K562 (cell line): ENCODE measurements at regions not wholly inside any gene's neighbourhood (a gene's known extent, or its start where the extent isn't known, plus 50 kb on each side); places are given as distances from the start of the nearest gene placed in this dataset.

ENCODE experiments used
- ATAC-seq: fragments of 200-7000 bp; cut with Tn5 transposase; 3 replicates; pipeline ENCODE4 v1.9.1; 2020; ENCODE audit warnings: moderate library complexity
- BruUV-seq: library from RNA; stranded (reverse); fragments of 400-500 nt; replicated peaks from 2 replicates; lab custom pipeline; 2021; lab: Mats Ljungman, UMichigan
- CTCF ChIA-PET: fragments of 300-600 bp; formaldehyde crosslinking; extraction: SDS; loops from one replicate; lab custom pipeline; 2021; ENCODE audit warnings: low intra/inter-chr PET ratio; lab: Yijun Ruan, JAX
- POLR2A ChIA-PET: fragments of 300-600, 350-650 bp; sonication (Branson Sonifier 250); formaldehyde crosslinking; extraction: SDS; loops from one replicate; lab custom pipeline; 2021; ENCODE audit warnings: antibody characterized with exemption, inconsistent platforms; lab: Yijun Ruan, JAX
- DNase-seq, 4 experiments: peaks; one replicate each; pipeline versions ENCODE4 v3.0.0 to v3.0.0-alpha.2; 2011 to 2018; ENCODE audit warnings: low spot score in 3 of 4, mixed read lengths in 3 of 4; ENCODE audit errors: extremely low read depth in 1 of 4
- FAIRE-seq: peaks from 2 replicates; lab custom pipeline; 2011; peaks lifted over from hg19 to GRCh38; lab: Jason Lieb, UNC
- H2AFZ ChIP-seq: 2 replicates; pipeline ENCODE4 v1.6.0; 2011; ENCODE audit warnings: low read depth, low read length, control low read depth, inconsistent platforms
- H3K27ac ChIP-seq: fragments of 200-600 bp; 3 replicates; pipeline ENCODE4 v1.8.0; 2011; ENCODE audit warnings: low read depth, mild to moderate bottlenecking, control low read depth, inconsistent platforms, low read length, moderate library complexity, mixed read lengths; ENCODE audit errors: extremely low read depth
- H3K27me3 ChIP-seq, 2 experiments: fragments of 300-600 bp in 1 of 2; 2 replicates in 1 of 2; 3 replicates in 1 of 2; pipeline versions ENCODE4 v1.6.0 to v1.8.0; 2011; ENCODE audit warnings: inconsistent platforms in 2 of 2, low read length in 2 of 2, mild to moderate bottlenecking in 1 of 2, mixed read lengths in 1 of 2, moderate library complexity in 1 of 2; ENCODE audit not compliant: control insufficient read depth in 2 of 2, insufficient read depth in 2 of 2
- H3K36me3 ChIP-seq: fragments of 300-600 bp; 3 replicates; pipeline ENCODE4 v1.8.0; 2011; ENCODE audit warnings: mild to moderate bottlenecking, low read length, inconsistent platforms; ENCODE audit not compliant: control insufficient read depth, insufficient read depth
- H3K4me1 ChIP-seq, 2 experiments: fragments of 200-600 bp in 1 of 2; replicated peaks in 1 of 2; 2 replicates in 1 of 2; 3 replicates in 1 of 2; pipeline versions ENCODE4 v1.5.1 to v1.8.0; 2011; ENCODE audit warnings: inconsistent platforms in 2 of 2, low read length in 2 of 2, mild to moderate bottlenecking in 1 of 2, mixed read lengths in 1 of 2, moderate library complexity in 1 of 2; ENCODE audit not compliant: control insufficient read depth in 2 of 2, insufficient read depth in 2 of 2
- H3K4me2 ChIP-seq: 2 replicates; pipeline ENCODE4 v1.6.1; 2011; ENCODE audit warnings: low read length, control low read depth, inconsistent platforms, mixed read lengths; ENCODE audit not compliant: insufficient read depth
- H3K4me3 ChIP-seq: fragments of 200-600 bp; sonication (generic), shearing (Covaris generic); 2 replicates; pipeline ENCODE4 v1.5.1; 2016; ENCODE audit warnings: control low read depth, inconsistent platforms
- H3K79me2 ChIP-seq: fragments of 200-600 bp; 3 replicates; pipeline ENCODE4 v1.8.0; 2011; ENCODE audit warnings: low read length, inconsistent platforms; ENCODE audit not compliant: control insufficient read depth, insufficient read depth
- H3K9ac ChIP-seq, 2 experiments: 2 replicates each; pipeline versions ENCODE4 v1.6.0 to v1.6.1; 2011; ENCODE audit warnings: low read depth in 2 of 2, low read length in 2 of 2, control low read depth in 1 of 2, inconsistent platforms in 1 of 2, mild to moderate bottlenecking in 1 of 2, mixed read lengths in 1 of 2; ENCODE audit not compliant: insufficient read depth in 1 of 2
- H3K9me1 ChIP-seq: one replicate; pipeline ENCODE4 v1.6.0; 2011; ENCODE audit warnings: inconsistent platforms, mild to moderate bottlenecking, low read length, moderate library complexity; ENCODE audit not compliant: control insufficient read depth, insufficient read depth
- H3K9me3 ChIP-seq: replicated peaks from 2 replicates; pipeline ENCODE4 v1.5.1; 2011; ENCODE audit warnings: low read depth, low read length, inconsistent platforms; ENCODE audit not compliant: control insufficient read depth, insufficient read depth
- H4K20me1 ChIP-seq: replicated peaks from 2 replicates; pipeline ENCODE4 v1.6.1; 2011; ENCODE audit warnings: low read length, inconsistent platforms, mixed read lengths; ENCODE audit not compliant: control insufficient read depth, insufficient read depth
- E2F8 ChIP-seq: fragments of 450-650 bp; IDR thresholded peaks from 2 replicates; pipeline ENCODE4 v1.7.1; 2018; ENCODE audit warnings: mild to moderate bottlenecking, low read depth; ENCODE audit not compliant: partially characterized antibody
- ELF1 ChIP-seq: fragments of 200-800 bp; sonication (Bioruptor generic); IDR thresholded peaks from 2 replicates; pipeline ENCODE4 v1.6.1; 2016; ENCODE audit warnings: missing genetic modification characterization, missing compliant biosample characterization
- ELF2 ChIP-seq: fragments of 250-450 bp; sonication (Bioruptor Pico); IDR thresholded peaks from 2 replicates; pipeline ENCODE4 v1.5.0; 2021; ENCODE audit warnings: mild to moderate bottlenecking
- GATAD2B ChIP-seq: fragments of 450-650 bp; IDR thresholded peaks from 2 replicates; pipeline ENCODE4 v1.6.1; 2017; ENCODE audit warnings: mild to moderate bottlenecking, borderline replicate concordance
- MNT ChIP-seq, 2 experiments: fragments of 450-650 bp; conservative IDR thresholded peaks; 2 replicates each; pipeline ENCODE4 v1.6.1; 2017; ENCODE audit warnings: mild to moderate bottlenecking in 2 of 2, moderate library complexity in 2 of 2
- PHF20 ChIP-seq: fragments of 450-650 bp; IDR thresholded peaks from 2 replicates; pipeline ENCODE4 v1.6.1; 2018; ENCODE audit not compliant: partially characterized antibody
- PHF21A ChIP-seq: fragments of 450-650 bp; IDR thresholded peaks from 2 replicates; pipeline ENCODE4 v1.6.1; 2017; ENCODE audit warnings: low read depth, borderline replicate concordance
- RCOR1 ChIP-seq, 2 experiments: IDR thresholded peaks; 2 replicates each; pipeline ENCODE4 v1.6.1; 2012; ENCODE audit warnings: low read depth in 2 of 2, low read length in 2 of 2, borderline replicate concordance in 1 of 2, improper control_type of control experiment in 1 of 2
- SIN3A ChIP-seq, 2 experiments: fragments of 150-350 bp in 1 of 2; IDR thresholded peaks; 2 replicates each; pipeline ENCODE4 v1.6.1; 2011 to 2016; ENCODE audit warnings: borderline replicate concordance in 2 of 2, low read depth in 2 of 2, low read length in 2 of 2, mild to moderate bottlenecking in 2 of 2, moderate library complexity in 2 of 2; ENCODE audit not compliant: control insufficient read depth in 1 of 2
- ZNF232 ChIP-seq: sonication (generic); formaldehyde crosslinking; IDR thresholded peaks from 2 replicates; pipeline ENCODE4 v1.8.0; 2022; ENCODE audit warnings: mild to moderate bottlenecking, missing genetic modification reagents
- ZNF395 ChIP-seq: fragments of 200-800 bp; sonication (Bioruptor generic); IDR thresholded peaks from 2 replicates; pipeline ENCODE4 v1.6.1; 2017; ENCODE audit warnings: missing genetic modification characterization, missing compliant biosample characterization
- WGBS: fragments of 100-300 bp; shearing (Covaris generic); methylation state at CpG from one replicate; pipeline ENCODE4 v1.1.6; 2016; ENCODE audit warnings: low coverage, mixed read lengths; ENCODE audit not compliant: insufficient coverage; ENCODE audit errors: missing lambda C conversion rate; 5-methylcytosine and 5-hydroxymethylcytosine counted together
- in situ Hi-C: fragments of 300-500 bp; cut with MboI; formaldehyde crosslinking; loops from 4 replicates; pipeline ENCODE4 v1.15.0; 2018; ENCODE audit warnings: inconsistent platforms, mixed read lengths
- intact Hi-C: fragments of 100-400 bp; cut with micrococcal nuclease; formaldehyde crosslinking; loops from 2 replicates; pipeline ENCODE4 v1.14.2; 2022

GRCh38 chr5:97580746-97581145 lies 397.7 kb upstream of the RIOK2 start:
- no peak overlapping the region for H3K4me2 ChIP-seq
- no peaks in the 10 kb centered on the region for H3K9me1 ChIP-seq
- TF ChIP-seq ELF1 (tag) = no peak
- TF ChIP-seq ELF2 (CRISPR knock-in tag) = no peak
- no peak for TF ChIP-seq MNT (conservative IDR thresholded peaks at IDR 0.05)
- intact Hi-C loops (no loop called here), in situ Hi-C loops (no loop called here)
- no peak overlapping the region for H3K9ac ChIP-seq
- H3K36me3 ChIP-seq = no peaks in the 10 kb centered on the region
- H3K4me1 ChIP-seq = no peaks in the 10 kb centered on the region
- H3K27ac ChIP-seq = no peak overlapping the region
- BruUV-seq = no TSS peak
- ATAC-seq (no peak), FAIRE-seq (no peak), DNase-seq (no peak)
- no peaks in the 10 kb centered on the region for H3K27me3 ChIP-seq
- H4K20me1 ChIP-seq = no peaks in the 10 kb centered on the region
- WGBS = 3% methylated on average over 2 of the region's 2 CpGs
- ChIA-PET POLR2A (no interaction called here), CTCF (no interaction called here)
- no peaks in the 10 kb centered on the region for H3K9me3 ChIP-seq
- H3K79me2 ChIP-seq = no peaks in the 10 kb centered on the region
- H3K4me3 ChIP-seq = no peak overlapping the region
- no peak overlapping the region for H2AFZ ChIP-seq

- no peak overlapping the region for H3K4me3 ChIP-seq
- FAIRE-seq = no peak
- TF ChIP-seq GATAD2B (no peak), ZNF395 (CRISPR knock-in tag) (no peak), PHF20 (no peak), E2F8 (no peak), ZNF232 (no peak), PHF21A (no peak), RCOR1 (IDR thresholded peaks at IDR 0.05; ENCODE audit: borderline replicate concordance in 1 of 2, low read depth in 2 of 2, low read length in 2 of 2) (no peak), SIN3A (IDR thresholded peaks at IDR 0.05; ENCODE audit: borderline replicate concordance in 2 of 2, control insufficient read depth in 1 of 2, low read depth in 2 of 2, low read length in 2 of 2) (no peak)
Measured at GRCh38 chr5:97591781-97592180, 408.7 kb upstream of the RIOK2 start.

More at GRCh38 chr5:97591781-97592180, 408.7 kb upstream of the RIOK2 start:
- BruUV-seq = no TSS peak
- Histone ChIP-seq H3K9ac (no peak overlapping the region), H3K4me1 (no peaks in the 10 kb centered on the region), H3K79me2 (no peaks in the 10 kb centered on the region), H2AFZ (no peak overlapping the region), H3K9me1 (no peaks in the 10 kb centered on the region), H3K9me3 (no peaks in the 10 kb centered on the region), H3K36me3 (no peaks in the 10 kb centered on the region), H3K27ac (no peak overlapping the region), H4K20me1 (no peaks in the 10 kb centered on the region), H3K4me2 (no peak overlapping the region), H3K27me3 (no peaks in the 10 kb centered on the region)
- ChIA-PET CTCF (no interaction called here), POLR2A (no interaction called here)
- ATAC-seq (no peak), DNase-seq (no peak)
- intact Hi-C loops (no loop called here), in situ Hi-C loops (no loop called here)
- 0% methylated on average over 1 of the region's 1 CpG for WGBS
